ENCODE measurements at regions not wholly inside any gene's neighbourhood (a gene's known extent, or its start where the extent isn't known, plus 50 kb on each side); places are given as distances from the start of the nearest gene placed in this dataset.
A peak's percentile ranks its signal among the peaks of the same experiment; 100 is the strongest.

GRCh38 chr2:59997371-59997770 is 556.1 kb downstream of the BCL11A start:
- no peak for TF ChIP-seq Cebpa-rat (IDR thresholded peaks at IDR 0.05)
- Histone ChIP-seq H3K4me3 (no peak overlapping the region), H3K27ac (peak overlapping the region in 1 of 11 experiments; percentile 68; a peak in 1 of 22 replicates), H4K20me1 (no peaks in the 10 kb centered on the region), H3K36me3 (no peaks in the 10 kb centered on the region), H3K4me2 (peak overlapping the region in 8 of 11 experiments; percentile 41 to 84 (median 76); a peak in 13 of 22 replicates), H3K9me3 (replicated peaks in 1 of 11) (peaks cover 0 to 10% (median 0%) of the 10 kb centered on the region in 11 experiments; a peak in 2 of 22 replicates), H3K4me1 (peaks cover 0 to 53% (median 45%) of the 10 kb centered on the region in 10 experiments; a peak in 16 of 20 replicates), H3K27me3 (no peaks in the 10 kb centered on the region), H3K9ac (no peak overlapping the region)

DNA sequence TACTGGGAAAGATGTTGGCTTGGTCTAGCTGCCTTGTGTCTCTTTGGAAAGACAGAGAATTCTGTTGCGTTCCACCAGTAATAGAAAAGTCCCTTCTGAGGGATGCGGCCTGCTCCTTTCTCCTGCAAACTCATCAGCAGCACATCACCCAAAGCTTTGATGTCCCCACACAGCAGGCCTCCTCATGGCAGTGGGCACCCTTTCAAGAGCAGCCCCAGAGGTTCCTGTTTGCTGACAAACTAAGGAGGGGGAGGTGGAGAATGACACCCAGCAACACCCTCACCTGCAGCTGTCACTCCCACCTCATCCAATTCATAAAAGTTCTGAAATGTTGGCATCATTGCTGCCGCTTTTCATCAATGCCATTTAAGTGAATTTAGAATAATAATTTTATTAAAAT is 556.6 kb downstream of the BCL11A start:
- Histone ChIP-seq H3K4me3 (no peak overlapping the region), H3K9ac (no peak overlapping the region), H3K9me3 (replicated peaks in 1 of 11) (peaks cover 0 to 10% (median 0%) of the 10 kb centered on the region in 11 experiments; a peak in 2 of 22 replicates), H3K36me3 (no peaks in the 10 kb centered on the region), H3K27me3 (no peaks in the 10 kb centered on the region), H3K4me1 (peaks cover 0 to 53% (median 45%) of the 10 kb centered on the region in 10 experiments; a peak in 16 of 20 replicates), H3K27ac (0 out of 22 replicates have a peak overlapping the region, but pooled peaks of 1 of the 11 experiments have one; percentile 9), H3K4me2 (peak overlapping the region in 7 of 11 experiments; percentile 18 to 84 (median 77); a peak in 13 of 22 replicates), H4K20me1 (no peaks in the 10 kb centered on the region)
- no peak for TF ChIP-seq Cebpa-rat (IDR thresholded peaks at IDR 0.05)

DNA sequence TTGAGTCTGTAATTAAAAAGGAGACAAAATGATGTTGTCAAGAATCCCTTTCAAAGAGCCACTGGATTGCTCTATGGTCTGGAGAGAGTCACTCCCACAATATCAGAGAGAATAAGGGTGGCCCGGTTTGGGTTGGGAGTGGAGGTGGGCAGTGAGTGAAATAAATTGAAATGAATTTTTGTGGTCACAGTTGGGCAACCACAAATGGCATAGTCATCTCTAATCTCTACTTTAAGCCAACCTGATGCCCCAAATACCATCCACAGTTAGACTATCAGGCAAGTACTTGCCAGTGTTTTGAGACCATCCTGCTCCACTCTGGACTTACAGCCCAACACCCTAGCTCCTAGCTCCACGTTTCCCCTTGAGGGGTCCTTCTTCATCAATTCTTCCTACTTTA is 559.7 kb downstream of the BCL11A start:
- Histone ChIP-seq H3K36me3 (no peaks in the 10 kb centered on the region), H3K27me3 (no peaks in the 10 kb centered on the region), H3K9me3 (replicated peaks in 1 of 11) (no peaks in the 10 kb centered on the region), H3K9ac (no peak overlapping the region), H3K4me2 (peak overlapping the region in 6 of 11 experiments; percentile 2 to 29 (median 22); a peak in 6 of 22 replicates), H3K27ac (no peak overlapping the region), H3K4me1 (peaks cover 0 to 50% (median 42%) of the 10 kb centered on the region in 10 experiments; a peak in 16 of 20 replicates), H3K4me3 (no peak overlapping the region), H4K20me1 (no peaks in the 10 kb centered on the region)
- no peak for TF ChIP-seq Cebpa-rat (IDR thresholded peaks at IDR 0.05)

- Histone ChIP-seq H3K9ac (no peak overlapping the region), H3K4me3 (no peak overlapping the region), H3K27me3 (no peaks in the 10 kb centered on the region)
Measured at GRCh38 chr2:59988341-59988740, 565.1 kb downstream of the BCL11A start.

GRCh38 chr2:59986511-59986910 is 566.9 kb downstream of the BCL11A start:
- Histone ChIP-seq H3K4me3 (no peak overlapping the region), H3K9ac (no peak overlapping the region), H3K4me1 (no peaks in the 10 kb centered on the region), H3K27me3 (no peaks in the 10 kb centered on the region), H3K4me2 (no peak overlapping the region), H3K27ac (no peak overlapping the region), H4K20me1 (no peaks in the 10 kb centered on the region), H3K9me3 (replicated peaks in 1 of 11) (no peaks in the 10 kb centered on the region), H3K36me3 (no peaks in the 10 kb centered on the region)
- TF ChIP-seq Cebpa-rat (IDR thresholded peaks at IDR 0.05) = no peak

More at GRCh38 chr2:59988341-59988740, 565.1 kb downstream of the BCL11A start:
- H3K4me1 ChIP-seq = no peaks in the 10 kb centered on the region
- H3K36me3 ChIP-seq = no peaks in the 10 kb centered on the region
- no peak overlapping the region for H3K4me2 ChIP-seq
- TF ChIP-seq Cebpa-rat (IDR thresholded peaks at IDR 0.05) = no peak
- H3K9me3 ChIP-seq (replicated peaks in 1 of 11) = no peaks in the 10 kb centered on the region
- no peaks in the 10 kb centered on the region for H4K20me1 ChIP-seq
- no peak overlapping the region for H3K27ac ChIP-seq

GRCh38 chr2:59985923-59986322 is 567.5 kb downstream of the BCL11A start:
- no peak overlapping the region for H3K9ac ChIP-seq
- no peak for TF ChIP-seq Cebpa-rat (IDR thresholded peaks at IDR 0.05)
- no peaks in the 10 kb centered on the region for H3K27me3 ChIP-seq
- no peak overlapping the region for H3K27ac ChIP-seq
- no peaks in the 10 kb centered on the region for H3K4me1 ChIP-seq
- H4K20me1 ChIP-seq = no peaks in the 10 kb centered on the region
- no peaks in the 10 kb centered on the region for H3K9me3 ChIP-seq (replicated peaks in 1 of 11)
- no peak overlapping the region for H3K4me3 ChIP-seq
- H3K4me2 ChIP-seq = no peak overlapping the region
- no peaks in the 10 kb centered on the region for H3K36me3 ChIP-seq

GRCh38 chr2:59974051-59974766 is 579.2 kb downstream of the BCL11A start:
- no peak overlapping the region for H3K27ac ChIP-seq
- H3K4me3 ChIP-seq = no peak overlapping the region
- H3K36me3 ChIP-seq = no peaks in the 10 kb centered on the region
- H4K20me1 ChIP-seq = no peaks in the 10 kb centered on the region
- no peaks in the 10 kb centered on the region for H3K9me3 ChIP-seq (replicated peaks in 1 of 11)
- H3K4me2 ChIP-seq = no peak overlapping the region
- TF ChIP-seq Cebpa-rat (IDR thresholded peaks at IDR 0.05) = no peak
- no peaks in the 10 kb centered on the region for H3K27me3 ChIP-seq
- H3K4me1 ChIP-seq = no peaks in the 10 kb centered on the region
- H3K9ac ChIP-seq = no peak overlapping the region

DNA sequence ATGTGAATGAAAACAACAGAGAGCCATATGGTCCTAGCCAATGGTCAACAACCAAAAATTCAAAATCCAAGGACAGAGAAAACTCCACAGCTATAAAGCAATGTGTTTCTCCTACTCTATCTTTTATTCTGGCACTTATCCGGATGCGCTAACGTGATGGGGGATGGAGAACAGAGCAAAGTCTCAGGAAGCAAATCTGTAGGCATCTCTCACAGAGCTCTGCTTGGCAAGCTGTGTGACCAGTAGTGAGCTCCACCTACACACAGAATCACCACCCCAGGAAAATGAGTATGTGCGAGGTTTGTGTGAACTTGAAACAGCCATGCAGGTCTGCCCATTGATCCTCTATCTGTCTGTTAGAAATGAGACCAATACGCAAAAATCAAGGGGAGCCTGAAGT is 584.3 kb downstream of the BCL11A start:
- TF ChIP-seq Cebpa-rat (IDR thresholded peaks at IDR 0.05) = no peak
- no peaks in the 10 kb centered on the region for H3K9me3 ChIP-seq (replicated peaks in 1 of 11)
- H3K9ac ChIP-seq = no peak overlapping the region
- H3K27ac ChIP-seq = no peak overlapping the region
- H3K36me3 ChIP-seq = no peaks in the 10 kb centered on the region
- H3K27me3 ChIP-seq = no peaks in the 10 kb centered on the region
- H3K4me1 ChIP-seq = no peaks in the 10 kb centered on the region
- no peaks in the 10 kb centered on the region for H4K20me1 ChIP-seq
- H3K4me2 ChIP-seq = no peak overlapping the region
- H3K4me3 ChIP-seq = no peak overlapping the region

DNA sequence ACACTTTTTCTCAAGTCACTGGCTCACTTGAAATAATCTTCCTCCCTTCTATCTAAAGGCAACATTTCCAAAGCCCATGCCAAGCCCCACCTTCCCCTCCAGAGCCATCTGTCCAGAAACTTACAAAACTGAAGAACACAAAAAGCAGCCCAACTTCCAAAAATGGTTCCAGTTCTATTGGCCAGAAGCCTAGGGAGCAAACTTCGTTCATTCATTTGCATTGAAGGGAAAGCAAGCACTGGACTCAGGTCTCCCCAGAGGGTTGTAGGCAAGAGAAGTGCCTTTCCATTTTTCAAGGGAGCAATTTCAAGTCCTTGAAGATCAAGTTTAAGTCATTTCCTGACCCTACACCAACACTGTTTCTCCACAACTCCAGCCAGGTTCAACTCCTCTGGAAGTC is 585.0 kb downstream of the BCL11A start:
- no peaks in the 10 kb centered on the region for H4K20me1 ChIP-seq
- H3K4me2 ChIP-seq = no peak overlapping the region
- H3K4me3 ChIP-seq = no peak overlapping the region
- H3K9me3 ChIP-seq (replicated peaks in 1 of 11) = no peaks in the 10 kb centered on the region
- no peaks in the 10 kb centered on the region for H3K4me1 ChIP-seq
- TF ChIP-seq Cebpa-rat (IDR thresholded peaks at IDR 0.05) = no peak
- H3K27me3 ChIP-seq = no peaks in the 10 kb centered on the region
- no peak overlapping the region for H3K9ac ChIP-seq
- no peak overlapping the region for H3K27ac ChIP-seq
- H3K36me3 ChIP-seq = no peaks in the 10 kb centered on the region

DNA sequence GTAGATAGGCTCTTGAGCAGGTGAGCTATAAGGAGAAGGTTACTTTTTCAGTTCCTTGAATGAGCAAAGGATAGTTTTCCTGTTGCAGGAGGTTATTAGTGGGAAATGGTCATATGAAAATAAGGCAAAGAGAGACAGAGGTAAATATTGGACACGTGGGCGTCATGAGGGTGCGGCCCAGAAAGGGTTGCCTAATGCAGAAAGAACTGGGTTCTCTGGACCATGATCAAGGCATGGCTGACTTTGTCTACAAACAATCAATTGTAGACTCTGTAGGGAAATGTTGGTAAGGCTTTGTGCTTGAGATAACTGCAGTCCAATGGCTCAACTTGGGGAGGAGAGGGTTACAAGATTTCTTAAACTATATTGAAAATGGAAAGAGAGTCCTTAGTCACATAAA is 585.8 kb downstream of the BCL11A start:
- H3K9ac ChIP-seq = no peak overlapping the region
- H3K27ac ChIP-seq = no peak overlapping the region
- TF ChIP-seq Cebpa-rat (IDR thresholded peaks at IDR 0.05) = no peak
- no peaks in the 10 kb centered on the region for H3K9me3 ChIP-seq (replicated peaks in 1 of 11)
- no peaks in the 10 kb centered on the region for H4K20me1 ChIP-seq
- no peaks in the 10 kb centered on the region for H3K27me3 ChIP-seq
- H3K4me3 ChIP-seq = no peak overlapping the region
- H3K4me2 ChIP-seq = no peak overlapping the region
- no peaks in the 10 kb centered on the region for H3K4me1 ChIP-seq
- H3K36me3 ChIP-seq = no peaks in the 10 kb centered on the region
